ENCODE measurements at regions not wholly inside any gene's neighbourhood (a gene's known extent, or its start where the extent isn't known, plus 50 kb on each side); places are given as distances from the start of the nearest gene placed in this dataset.

GRCh38 chr3:5651351-5651750 lies 463.8 kb downstream of the EDEM1 start:
- Histone ChIP-seq H3K36me3 (no peaks in the 10 kb centered on the region), H3K9me3 (no peaks in the 10 kb centered on the region), H3K27ac (no peak overlapping the region), H3K4me1 (no peaks in the 10 kb centered on the region), H3K4me3 (no peak overlapping the region), H3K27me3 (no peaks in the 10 kb centered on the region)
- DNase-seq, result no peak
- TF ChIP-seq CTCF (IDR thresholded peaks at IDR 0.05) (no peak), POLR2A (IDR thresholded peaks at IDR 0.05) (no peak)

GRCh38 chr3:5653426-5654143 lies 466.1 kb downstream of the EDEM1 start:
- Histone ChIP-seq H3K9me3 (no peaks in the 10 kb centered on the region), H3K4me1 (no peaks in the 10 kb centered on the region), H3K27ac (no peak overlapping the region), H3K36me3 (no peaks in the 10 kb centered on the region), H3K27me3 (no peaks in the 10 kb centered on the region), H3K4me3 (no peak overlapping the region)
- no peak for DNase-seq
- TF ChIP-seq CTCF (IDR thresholded peaks at IDR 0.05) (no peak), POLR2A (IDR thresholded peaks at IDR 0.05) (no peak)

- Histone ChIP-seq H3K27ac (no peak overlapping the region), H3K9me3 (no peaks in the 10 kb centered on the region), H3K27me3 (no peaks in the 10 kb centered on the region), H3K4me3 (no peak overlapping the region), H3K36me3 (no peaks in the 10 kb centered on the region), H3K4me1 (no peaks in the 10 kb centered on the region)
- DNase-seq, result no peak
- TF ChIP-seq POLR2A (IDR thresholded peaks at IDR 0.05), result no peak
- TF ChIP-seq CTCF (IDR thresholded peaks at IDR 0.05), result no peak
Observed at GRCh38 chr3:5657106-5657505, 469.6 kb downstream of the EDEM1 start.

GRCh38 chr3:5663601-5664000 lies 476.1 kb downstream of the EDEM1 start:
- Histone ChIP-seq H3K4me1 (no peaks in the 10 kb centered on the region), H3K27me3 (no peaks in the 10 kb centered on the region)

GRCh38 chr3:5666455-5666854 lies 478.9 kb downstream of the EDEM1 start:
- TF ChIP-seq CTCF (IDR thresholded peaks at IDR 0.05), result no peak
- no peak for TF ChIP-seq POLR2A (IDR thresholded peaks at IDR 0.05)
- DNase-seq, result no peak
- H3K36me3 ChIP-seq, result no peaks in the 10 kb centered on the region
- peaks cover 0 to 3% (median 0%) of the 10 kb centered on the region in 4 donors for H3K9me3 ChIP-seq
- H3K4me1 ChIP-seq, result no peaks in the 10 kb centered on the region
- no peaks in the 10 kb centered on the region for H3K27me3 ChIP-seq
- no peak overlapping the region for H3K4me3 ChIP-seq
- no peak overlapping the region for H3K27ac ChIP-seq

More at GRCh38 chr3:5663601-5664000, 476.1 kb downstream of the EDEM1 start:
- TF ChIP-seq POLR2A (IDR thresholded peaks at IDR 0.05) (no peak), CTCF (IDR thresholded peaks at IDR 0.05) (no peak)
- DNase-seq, result no peak
- peaks cover 0 to 3% (median 0%) of the 10 kb centered on the region in 4 donors for H3K9me3 ChIP-seq
- H3K4me3 ChIP-seq, result no peak overlapping the region
- H3K27ac ChIP-seq, result no peak overlapping the region
- H3K36me3 ChIP-seq, result no peaks in the 10 kb centered on the region

Data from Peyer's patch (tissue), 4 donors.